HFFc6 (cell line): ENCODE measurements at regions not wholly inside any gene's neighbourhood (a gene's known extent, or its start where the extent isn't known, plus 50 kb on each side); places are given as distances from the start of the nearest gene placed in this dataset.
"Not testable (repeated sequence)": the region's sequence is repeated elsewhere in the genome, so short reads cannot be mapped to it uniquely, and the experiment has no call there.

Experiments
- DNase-seq: peaks from one replicate; pipeline ENCODE4 v3.0.0-alpha.2; 2018
- H3K27ac Mint-ChIP-seq: 2 replicates; pipeline ENCODE4 v1.8.0; 2020; ENCODE audit warnings: mild to moderate bottlenecking, mixed read lengths
- H3K27me3 Mint-ChIP-seq: 2 replicates; pipeline ENCODE4 v1.8.0; 2021; ENCODE audit warnings: mild to moderate bottlenecking, moderate library complexity, mixed read lengths; ENCODE audit not compliant: insufficient read depth
- H3K36me3 Mint-ChIP-seq: 2 replicates; pipeline ENCODE4 v1.8.0; 2021; ENCODE audit warnings: low read depth, mixed read lengths
- H3K4me1 Mint-ChIP-seq: 2 replicates; pipeline ENCODE4 v1.8.0; 2020; ENCODE audit warnings: low read depth, mixed read lengths
- H3K4me3 Mint-ChIP-seq: 2 replicates; pipeline ENCODE4 v1.8.0; 2020; ENCODE audit warnings: mild to moderate bottlenecking, moderate library complexity, mixed read lengths
- H3K9me3 Mint-ChIP-seq: 2 replicates; pipeline ENCODE4 v1.8.0; 2020; ENCODE audit warnings: mild to moderate bottlenecking, mixed read lengths
- CTCF ChIP-seq: fragments of 200-600 bp; sonication (generic); IDR thresholded peaks from 2 replicates; pipeline ENCODE4 v1.5.0; 2021; ENCODE audit warnings: antibody characterized with exemption, mild to moderate bottlenecking

- Mint-ChIP-seq H3K27me3 (peaks cover 6% of the 10 kb centered on the region), H3K27ac (no peak overlapping the region), H3K4me1 (no peaks in the 10 kb centered on the region), H3K4me3 (no peak overlapping the region), H3K36me3 (no peaks in the 10 kb centered on the region), H3K9me3 (0 out of 2 replicates have a peak, but pooled peaks cover 4% of the 10 kb centered on the region)
- no peak for TF ChIP-seq CTCF
- DNase-seq: no peak
Observed at GRCh38 chrX:47723689-47724088, 64.7 kb upstream of the UXT start.

- Mint-ChIP-seq H3K9me3 (0 out of 2 replicates have a peak, but pooled peaks cover 4% of the 10 kb centered on the region), H3K27me3 (peaks cover 6% of the 10 kb centered on the region), H3K36me3 (no peaks in the 10 kb centered on the region), H3K4me1 (no peaks in the 10 kb centered on the region), H3K27ac (no peak overlapping the region), H3K4me3 (no peak overlapping the region)
- no peak for TF ChIP-seq CTCF
- no peak for DNase-seq
Observed at GRCh38 chrX:47723083-47723482, 64.1 kb upstream of the UXT start.

GRCh38 chrX:47722260-47722659, 63.3 kb upstream of the UXT start:
- Mint-ChIP-seq H3K9me3 (0 out of 2 replicates have a peak, but pooled peaks cover 4% of the 10 kb centered on the region), H3K27ac (no peak overlapping the region), H3K4me1 (no peaks in the 10 kb centered on the region), H3K4me3 (no peak overlapping the region), H3K27me3 (peaks cover 6% of the 10 kb centered on the region), H3K36me3 (no peaks in the 10 kb centered on the region)
- DNase-seq: no peak
- TF ChIP-seq CTCF: no peak

- not testable (repeated sequence) for H3K9me3 Mint-ChIP-seq, H3K4me1 Mint-ChIP-seq, H3K27me3 Mint-ChIP-seq, H3K27ac Mint-ChIP-seq, H3K36me3 Mint-ChIP-seq, H3K4me3 Mint-ChIP-seq, DNase-seq
Observed at GRCh38 chrX:47715078-47715477, 56.1 kb upstream of the UXT start.

- H3K36me3 Mint-ChIP-seq, H3K4me1 Mint-ChIP-seq, H3K27ac Mint-ChIP-seq, H3K4me3 Mint-ChIP-seq, H3K9me3 Mint-ChIP-seq, DNase-seq, H3K27me3 Mint-ChIP-seq: not testable (repeated sequence)
Observed at GRCh38 chrX:47712675-47713074, 53.7 kb upstream of the UXT start.

- Mint-ChIP-seq H3K9me3 (no peaks in the 10 kb centered on the region), H3K27ac (no peak overlapping the region), H3K27me3 (peaks cover 5% of the 10 kb centered on the region), H3K4me1 (peaks cover 12% of the 10 kb centered on the region; the same call in 1 of the 2 replicates), H3K4me3 (no peak overlapping the region), H3K36me3 (no peaks in the 10 kb centered on the region)
- TF ChIP-seq CTCF: no peak
- no peak for DNase-seq
Observed at GRCh38 chrX:47710252-47710651, 51.3 kb upstream of the UXT start.
